Fibroblast of lung (primary cell): ENCODE measurements at regions not wholly inside any gene's neighbourhood (a gene's known extent, or its start where the extent isn't known, plus 50 kb on each side); places are given as distances from the start of the nearest gene placed in this dataset.

Experiments
- DNase-seq, 2 donors: peaks; one replicate each; pipeline versions ENCODE4 v3.0.0 to v3.0.0-alpha.2; 2010; ENCODE audit warnings: low read depth in 2 of 2
- H2AFZ ChIP-seq: 2 replicates; pipeline ENCODE4 v1.5.1; 2012; ENCODE audit warnings: low read length, control low read depth, inconsistent platforms
- H3K27ac ChIP-seq: 2 replicates; pipeline ENCODE4 v1.5.1; 2011; ENCODE audit warnings: low read length, control low read depth; ENCODE audit not compliant: insufficient read depth
- H3K27me3 ChIP-seq: 2 replicates; pipeline ENCODE4 v1.5.1; 2011; ENCODE audit warnings: mild to moderate bottlenecking, low read length; ENCODE audit not compliant: control insufficient read depth, insufficient read depth
- H3K36me3 ChIP-seq: 2 replicates; pipeline ENCODE4 v1.5.1; 2011; ENCODE audit warnings: low read length; ENCODE audit not compliant: control insufficient read depth, insufficient read depth
- H3K4me1 ChIP-seq: 2 replicates; pipeline ENCODE4 v1.5.1; 2011; ENCODE audit warnings: low read length; ENCODE audit not compliant: control insufficient read depth, insufficient read depth; ENCODE audit errors: extremely low read depth
- H3K4me2 ChIP-seq: 2 replicates; pipeline ENCODE4 v1.5.1; 2011; ENCODE audit warnings: low read length, control low read depth; ENCODE audit not compliant: insufficient read depth; ENCODE audit errors: extremely low read depth
- H3K4me3 ChIP-seq, 4 experiments: fragments of 200-600 bp in 1 of 4; sonication (generic) in 1 of 4; replicated peaks in 1 of 4; 2 replicates each; pipeline ENCODE4 v1.5.1; 2011 to 2016; ENCODE audit warnings: low read length in 4 of 4, low read depth in 3 of 4, mild to moderate bottlenecking in 3 of 4, control low read depth in 2 of 4, inconsistent platforms in 1 of 4, mixed read lengths in 1 of 4; ENCODE audit not compliant: insufficient read depth in 1 of 4; ENCODE audit errors: control extremely low read depth in 1 of 4
- H3K79me2 ChIP-seq: 2 replicates; pipeline ENCODE4 v1.5.1; 2012; ENCODE audit warnings: mild to moderate bottlenecking, low read length, inconsistent platforms; ENCODE audit not compliant: control insufficient read depth, insufficient read depth
- H3K9ac ChIP-seq: 2 replicates; pipeline ENCODE4 v1.5.1; 2011; ENCODE audit warnings: mild to moderate bottlenecking, low read length, control low read depth; ENCODE audit not compliant: insufficient read depth
- H3K9me3 ChIP-seq: 2 replicates; pipeline ENCODE4 v1.5.1; 2012; ENCODE audit warnings: low read depth, low read length; ENCODE audit not compliant: control insufficient read depth, insufficient read depth
- H4K20me1 ChIP-seq: 2 replicates; pipeline ENCODE4 v1.5.1; 2011; ENCODE audit warnings: low read length; ENCODE audit not compliant: control insufficient read depth, insufficient read depth; ENCODE audit errors: extremely low read depth
- CTCF ChIP-seq, 2 donors: IDR thresholded peaks in 1 of 2; conservative IDR thresholded peaks in 1 of 2; 1 replicate in 1 of 2; 2 replicates in 1 of 2; pipeline ENCODE4 v1.5.1; 2011 to 2012; ENCODE audit warnings: low read length in 2 of 2, control low read depth in 1 of 2, inconsistent platforms in 1 of 2, low read depth in 1 of 2, mild to moderate bottlenecking in 1 of 2
- EZH2 ChIP-seq: IDR thresholded peaks from 2 replicates; pipeline ENCODE4 v1.5.1; 2012; ENCODE audit warnings: low read length, control low read depth, mild to moderate bottlenecking; ENCODE audit errors: missing control alignments

GRCh38 chr10:111360260-111360925 lies 283.6 kb downstream of the ADRA2A start:
- Histone ChIP-seq H3K36me3 (no peaks in the 10 kb centered on the region), H3K27ac (no peak overlapping the region), H3K27me3 (no peaks in the 10 kb centered on the region), H3K4me3 (no peak overlapping the region), H4K20me1 (no peaks in the 10 kb centered on the region), H3K9ac (no peak overlapping the region), H3K9me3 (no peaks in the 10 kb centered on the region), H2AFZ (no peak overlapping the region), H3K79me2 (no peaks in the 10 kb centered on the region), H3K4me1 (no peaks in the 10 kb centered on the region), H3K4me2 (no peak overlapping the region)
- DNase-seq = no peak
- TF ChIP-seq EZH2 (no peak), CTCF (conservative IDR thresholded peaks at IDR 0.05 in 1 of 2, IDR thresholded peaks at IDR 0.05 in 1 of 2; ENCODE audit: low read depth in 1 of 2, low read length in 2 of 2) (no peak)

GRCh38 chr10:111367531-111367930 lies 290.7 kb downstream of the ADRA2A start:
- DNase-seq = no peak
- Histone ChIP-seq H3K9me3 (no peaks in the 10 kb centered on the region), H4K20me1 (no peaks in the 10 kb centered on the region), H3K36me3 (no peaks in the 10 kb centered on the region), H3K27me3 (no peaks in the 10 kb centered on the region), H3K27ac (no peak overlapping the region), H3K9ac (no peak overlapping the region), H3K79me2 (no peaks in the 10 kb centered on the region), H3K4me1 (no peaks in the 10 kb centered on the region), H2AFZ (no peak overlapping the region), H3K4me2 (no peak overlapping the region), H3K4me3 (no peak overlapping the region)
- no peak for TF ChIP-seq EZH2
- no peak for TF ChIP-seq CTCF (conservative IDR thresholded peaks at IDR 0.05 in 1 of 2, IDR thresholded peaks at IDR 0.05 in 1 of 2; ENCODE audit: low read depth in 1 of 2, low read length in 2 of 2)

- Histone ChIP-seq H3K4me3 (no peak overlapping the region), H3K4me1 (no peaks in the 10 kb centered on the region), H3K79me2 (no peaks in the 10 kb centered on the region), H4K20me1 (no peaks in the 10 kb centered on the region), H3K4me2 (no peak overlapping the region), H3K27ac (no peak overlapping the region), H3K36me3 (no peaks in the 10 kb centered on the region), H3K9ac (no peak overlapping the region), H3K27me3 (no peaks in the 10 kb centered on the region), H2AFZ (no peak overlapping the region), H3K9me3 (no peaks in the 10 kb centered on the region)
- TF ChIP-seq EZH2 = no peak
- TF ChIP-seq CTCF (conservative IDR thresholded peaks at IDR 0.05 in 1 of 2, IDR thresholded peaks at IDR 0.05 in 1 of 2; ENCODE audit: low read depth in 1 of 2, low read length in 2 of 2) = no peak
- DNase-seq = no peak
These were observed 293.3 kb downstream of the ADRA2A start for GRCh38 chr10:111370101-111370500.
